ENCODE measurements at regions not wholly inside any gene's neighbourhood (a gene's known extent, or its start where the extent isn't known, plus 50 kb on each side); places are given as distances from the start of the nearest gene placed in this dataset.

- TF ChIP-seq CTCF (conservative IDR thresholded peaks at IDR 0.05) = no peak
- no peak for TF ChIP-seq ZFX (IDR thresholded peaks at IDR 0.05)
Measured at GRCh38 chr13:40164133-40164532, 502.3 kb downstream of the FOXO1 start.

Measured in C4-2B (cell line).